Neuron (in vitro differentiated cells): ENCODE measurements at regions not wholly inside any gene's neighbourhood (a gene's known extent, or its start where the extent isn't known, plus 50 kb on each side); places are given as distances from the start of the nearest gene placed in this dataset.

Experiments
- H2AFZ ChIP-seq: one replicate; pipeline ENCODE4 v1.6.1; 2013; ENCODE audit warnings: low read depth, mild to moderate bottlenecking, inconsistent platforms, low read length, moderate library complexity
- H3K27me3 ChIP-seq: one replicate; pipeline ENCODE4 v1.6.1; 2013; ENCODE audit warnings: low read length; ENCODE audit not compliant: insufficient read depth
- H3K36me3 ChIP-seq: one replicate; pipeline ENCODE4 v1.6.1; 2013; ENCODE audit warnings: low read length; ENCODE audit not compliant: insufficient read depth
- H3K4me1 ChIP-seq: one replicate; pipeline ENCODE4 v1.6.1; 2013; ENCODE audit warnings: low read length; ENCODE audit not compliant: insufficient read depth
- H3K4me3 ChIP-seq: 2 replicates; pipeline ENCODE4 v1.5.1; 2013; ENCODE audit warnings: mild to moderate bottlenecking, low read length, moderate library complexity
- H3K9me3 ChIP-seq: one replicate; pipeline ENCODE4 v1.6.1; 2013; ENCODE audit warnings: low read length

DNA sequence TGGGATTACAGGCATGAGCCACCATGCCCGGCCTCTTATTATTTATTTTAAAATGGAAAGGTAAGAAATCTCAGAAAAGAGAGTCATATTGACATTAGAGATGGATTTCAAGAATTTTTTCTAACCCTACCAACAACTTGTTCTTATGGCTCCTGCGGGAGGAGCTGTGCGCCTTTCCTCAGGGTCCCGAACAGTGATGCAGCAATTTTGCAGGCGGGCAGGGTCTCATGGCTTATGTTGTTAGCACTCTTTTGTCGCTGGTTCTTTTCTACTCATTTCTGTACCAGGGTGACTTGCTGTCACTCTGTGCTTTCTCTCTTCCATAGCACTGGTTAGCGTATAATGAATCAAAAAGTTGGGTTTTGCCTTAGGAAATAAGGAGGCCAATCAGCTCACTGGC is 148.8 kb upstream of the DLGAP1 start:
- Histone ChIP-seq H2AFZ (no peak overlapping the region), H3K4me1 (no peaks in the 10 kb centered on the region), H3K9me3 (no peaks in the 10 kb centered on the region), H3K36me3 (no peaks in the 10 kb centered on the region), H3K4me3 (no peak overlapping the region), H3K27me3 (no peaks in the 10 kb centered on the region)

DNA sequence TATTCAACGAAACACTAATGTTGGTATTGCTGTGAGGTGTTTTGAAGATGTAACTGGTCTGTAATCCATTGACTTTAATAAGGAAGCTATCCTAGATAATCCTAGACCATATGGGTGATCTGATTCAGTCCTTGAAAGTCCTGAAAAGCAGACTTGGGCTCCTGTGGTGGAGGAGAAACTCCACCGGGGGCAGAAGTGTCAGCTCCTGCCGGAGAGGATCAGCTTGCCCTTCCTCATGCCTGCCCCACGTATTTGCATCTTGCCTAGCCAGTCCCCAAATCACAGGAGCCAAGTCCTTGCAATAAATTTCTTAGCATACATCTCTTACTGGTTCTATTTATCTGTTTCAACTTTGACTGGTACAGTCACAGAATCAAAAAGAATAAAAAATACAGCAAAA is 144.2 kb upstream of the DLGAP1 start:
- Histone ChIP-seq H3K4me1 (no peaks in the 10 kb centered on the region), H3K27me3 (no peaks in the 10 kb centered on the region), H3K36me3 (no peaks in the 10 kb centered on the region), H3K9me3 (no peaks in the 10 kb centered on the region), H2AFZ (no peak overlapping the region), H3K4me3 (no peak overlapping the region)

DNA sequence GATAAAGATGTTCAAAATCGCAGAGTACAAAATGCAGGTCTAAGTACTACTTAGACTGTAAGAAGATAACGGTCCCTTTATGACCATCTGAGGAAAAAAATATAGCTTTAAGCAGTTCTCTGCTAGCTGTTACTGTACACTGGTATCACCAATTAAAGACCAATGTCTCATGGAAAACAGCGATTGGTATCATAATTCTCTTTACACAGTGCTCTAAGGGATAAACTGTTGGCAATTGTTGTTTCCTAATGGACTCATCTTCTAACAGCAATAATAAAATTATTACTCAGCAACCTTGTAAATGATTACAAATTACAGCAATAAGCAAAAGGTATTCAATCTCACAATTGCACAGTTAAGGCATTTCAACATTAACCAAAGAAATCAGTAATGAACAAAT is 142.2 kb upstream of the DLGAP1 start:
- Histone ChIP-seq H3K27me3 (no peaks in the 10 kb centered on the region), H3K4me3 (no peak overlapping the region), H3K36me3 (no peaks in the 10 kb centered on the region), H3K4me1 (no peaks in the 10 kb centered on the region), H2AFZ (no peak overlapping the region), H3K9me3 (no peaks in the 10 kb centered on the region)

DNA sequence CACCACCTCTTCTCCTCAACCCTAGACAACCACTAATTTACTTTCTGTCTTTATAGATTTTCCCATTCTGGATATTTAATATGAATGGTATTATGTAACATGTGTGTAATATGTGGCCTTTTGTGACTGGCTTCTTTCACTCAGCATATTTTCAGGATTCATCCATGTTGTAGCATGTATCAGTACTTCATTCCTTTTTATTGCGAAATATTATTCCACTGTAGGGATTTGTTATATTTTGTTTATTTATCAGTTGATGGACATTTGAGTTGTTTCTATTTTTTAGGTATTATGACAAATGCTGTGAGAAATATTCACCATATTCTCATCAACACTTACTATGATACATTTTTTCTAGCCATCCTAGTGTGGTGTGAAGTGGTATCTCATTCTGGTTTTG is 138.8 kb upstream of the DLGAP1 start:
- H3K4me3 ChIP-seq, result no peak overlapping the region
- no peaks in the 10 kb centered on the region for H3K36me3 ChIP-seq
- H3K9me3 ChIP-seq, result no peaks in the 10 kb centered on the region
- no peak overlapping the region for H2AFZ ChIP-seq
- H3K4me1 ChIP-seq, result no peaks in the 10 kb centered on the region
- no peaks in the 10 kb centered on the region for H3K27me3 ChIP-seq

DNA sequence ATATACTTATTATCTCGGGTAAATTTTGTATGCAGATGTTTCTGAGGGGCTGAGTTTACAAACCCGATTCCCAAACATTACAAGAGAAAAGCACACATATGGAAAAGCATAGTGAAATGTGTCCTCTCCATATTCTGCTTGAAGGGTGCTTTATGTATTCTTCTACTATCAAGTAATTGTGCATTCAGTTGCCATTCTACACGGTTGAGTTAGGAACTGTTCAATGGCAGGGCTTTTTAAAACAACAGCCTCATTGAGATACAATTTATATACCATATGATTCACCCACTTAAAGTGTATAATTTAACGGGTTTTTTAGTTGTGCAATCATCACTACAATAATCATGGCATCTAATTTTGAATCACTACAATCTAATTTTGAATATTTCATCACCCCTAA is 138.4 kb upstream of the DLGAP1 start:
- Histone ChIP-seq H3K9me3 (no peaks in the 10 kb centered on the region), H2AFZ (no peak overlapping the region), H3K4me3 (no peak overlapping the region), H3K4me1 (no peaks in the 10 kb centered on the region), H3K36me3 (no peaks in the 10 kb centered on the region), H3K27me3 (no peaks in the 10 kb centered on the region)

DNA sequence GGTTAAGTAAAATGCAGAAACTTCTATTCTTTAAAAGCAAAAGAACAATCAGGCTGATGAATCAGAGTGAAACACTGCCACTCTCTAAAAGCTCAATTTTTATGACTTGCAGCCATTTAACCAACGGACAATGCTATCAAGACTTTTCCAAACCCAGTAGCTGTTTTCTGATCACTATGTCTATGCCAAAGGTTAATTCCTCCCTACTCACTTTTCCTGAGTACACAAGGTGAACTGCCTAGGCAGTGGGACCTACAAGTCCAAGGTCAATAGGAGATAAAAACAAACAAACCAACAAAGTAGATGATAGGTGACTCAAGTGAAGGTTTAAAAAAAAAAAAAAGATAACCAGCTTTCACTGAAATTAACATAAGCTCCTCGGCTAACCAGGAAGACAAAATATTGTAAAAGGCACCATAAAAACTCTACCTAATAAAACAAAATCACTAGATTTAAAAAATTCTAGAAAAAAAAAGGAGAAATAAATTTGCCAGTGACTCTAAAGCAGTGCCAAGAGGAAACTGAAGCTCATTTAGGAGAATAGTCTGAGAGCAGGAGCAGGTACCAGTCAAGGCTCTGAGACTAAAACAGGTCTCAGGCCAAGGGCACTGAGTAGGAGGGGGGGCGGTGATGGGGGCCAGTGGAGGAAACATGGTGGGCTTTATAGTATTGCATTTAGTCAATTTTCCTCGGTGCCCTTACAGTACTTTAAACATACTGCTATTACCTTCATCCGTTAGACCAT is 134.1 kb upstream of the DLGAP1 start:
- no peaks in the 10 kb centered on the region for H3K9me3 ChIP-seq

DNA sequence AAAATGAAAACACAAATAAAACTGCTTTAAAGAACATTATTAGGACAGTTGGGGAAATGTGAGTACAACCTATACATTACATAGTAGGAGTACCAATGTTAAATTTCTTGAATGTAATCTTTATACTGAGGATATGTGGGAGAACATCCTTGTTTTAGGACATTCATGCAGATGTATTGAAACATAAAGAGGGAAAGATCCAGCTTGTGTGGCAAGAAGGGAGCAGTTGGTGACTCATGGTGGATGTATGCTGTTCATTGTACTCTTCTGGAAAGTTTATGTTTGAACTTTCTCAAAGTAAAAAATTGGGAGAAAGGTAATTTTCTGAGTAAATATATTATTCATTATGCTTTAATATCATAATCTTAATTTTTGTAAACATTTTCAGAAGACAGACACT is 132.1 kb upstream of the DLGAP1 start:
- Histone ChIP-seq H3K4me3 (no peak overlapping the region), H2AFZ (no peak overlapping the region), H3K36me3 (no peaks in the 10 kb centered on the region), H3K27me3 (no peaks in the 10 kb centered on the region), H3K9me3 (no peaks in the 10 kb centered on the region), H3K4me1 (peaks cover under 1% of the 10 kb centered on the region)

More for the DNA sequence above, 134.1 kb upstream of the DLGAP1 start:
- no peak overlapping the region for H3K4me3 ChIP-seq
- H2AFZ ChIP-seq, result no peak overlapping the region
- no peaks in the 10 kb centered on the region for H3K4me1 ChIP-seq
- H3K27me3 ChIP-seq, result no peaks in the 10 kb centered on the region
- H3K36me3 ChIP-seq, result no peaks in the 10 kb centered on the region

DNA sequence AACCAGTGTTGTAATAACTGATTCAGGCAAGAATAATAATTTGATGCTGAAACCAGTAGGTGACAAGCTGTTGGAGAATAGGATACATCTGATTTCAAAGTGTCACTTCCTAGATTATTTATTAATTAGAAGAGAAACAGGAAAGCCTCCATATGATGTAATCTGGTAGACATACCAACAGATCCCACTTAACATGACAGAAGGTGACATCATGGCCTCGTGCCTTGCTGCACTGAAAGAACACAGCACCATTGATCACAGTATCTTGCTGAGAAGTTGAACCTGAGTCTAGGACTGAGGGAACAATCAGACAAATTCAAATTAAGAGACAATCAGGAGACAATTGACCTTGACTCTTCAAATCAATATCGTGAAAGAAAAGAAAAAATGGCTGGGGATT is 131.6 kb upstream of the DLGAP1 start:
- no peak overlapping the region for H3K4me3 ChIP-seq
- H3K4me1 ChIP-seq, result peaks cover 4% of the 10 kb centered on the region
- no peaks in the 10 kb centered on the region for H3K27me3 ChIP-seq
- H2AFZ ChIP-seq, result no peak overlapping the region
- H3K9me3 ChIP-seq, result no peaks in the 10 kb centered on the region
- no peaks in the 10 kb centered on the region for H3K36me3 ChIP-seq

DNA sequence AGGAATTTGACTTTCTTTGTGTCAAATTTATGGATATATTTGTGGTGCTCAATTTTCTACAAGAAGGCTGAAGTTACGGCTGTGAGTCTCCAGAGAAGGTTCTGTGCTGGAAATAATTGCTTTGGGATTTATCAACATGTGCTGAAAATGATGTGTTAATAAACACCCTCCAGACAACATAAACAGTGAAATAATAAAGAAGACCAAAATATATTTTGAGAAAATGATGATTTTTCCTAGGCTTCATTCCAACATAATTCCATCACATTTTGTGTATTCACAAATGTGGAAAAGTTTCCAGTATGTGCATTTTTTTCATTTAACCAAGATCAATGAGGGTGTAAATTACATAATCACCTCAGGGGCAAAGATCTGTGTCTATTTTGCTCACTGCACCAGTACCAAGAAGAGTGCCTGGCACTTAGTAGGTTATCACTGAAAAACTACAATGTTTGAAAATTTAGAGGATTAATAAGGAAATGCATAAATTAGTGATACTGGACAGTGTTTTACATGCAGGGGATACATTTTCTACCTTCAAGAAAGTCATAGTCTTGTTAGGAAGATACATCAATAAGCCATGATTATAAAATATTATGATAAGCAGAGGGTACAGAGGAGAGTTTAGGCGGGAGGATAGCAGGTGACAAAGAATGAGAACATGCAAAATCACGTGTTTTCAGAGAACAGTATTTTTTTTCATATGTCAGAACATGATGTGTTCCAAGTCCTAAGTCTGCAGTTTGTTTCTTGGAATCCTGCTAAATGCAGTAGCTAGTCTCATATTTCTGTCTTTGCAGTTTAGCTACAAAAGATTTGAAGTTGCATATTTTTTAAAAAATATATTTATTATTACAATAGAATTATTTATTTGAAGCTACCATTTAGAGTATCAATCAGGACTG is 127.6 kb upstream of the DLGAP1 start:
- no peaks in the 10 kb centered on the region for H3K27me3 ChIP-seq
- H2AFZ ChIP-seq, result no peak overlapping the region
- peaks cover 4% of the 10 kb centered on the region for H3K4me1 ChIP-seq
- H3K9me3 ChIP-seq, result no peaks in the 10 kb centered on the region
- no peaks in the 10 kb centered on the region for H3K36me3 ChIP-seq
- H3K4me3 ChIP-seq, result no peak overlapping the region

DNA sequence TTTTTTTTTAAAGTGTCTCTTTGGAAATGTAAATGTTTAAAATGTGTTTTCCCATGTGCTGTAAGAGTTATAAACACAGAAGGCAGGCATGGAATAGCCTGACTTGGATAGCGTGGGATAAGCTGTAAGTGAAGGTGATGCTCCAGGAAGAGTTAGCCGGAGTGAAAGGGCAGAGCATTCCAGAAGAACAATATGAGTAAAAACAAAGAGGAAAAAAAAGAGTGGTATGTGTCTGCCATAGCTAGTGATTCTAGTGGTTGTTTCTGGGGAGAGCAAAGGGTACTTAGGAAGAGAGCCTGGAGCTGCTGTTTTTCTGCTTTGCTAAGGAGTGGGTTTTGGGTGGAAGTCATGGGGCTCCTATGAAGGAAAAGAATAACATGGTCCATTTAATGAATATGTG is 126.9 kb upstream of the DLGAP1 start:
- Histone ChIP-seq H3K27me3 (no peaks in the 10 kb centered on the region), H3K9me3 (no peaks in the 10 kb centered on the region), H2AFZ (no peak overlapping the region), H3K4me3 (no peak overlapping the region), H3K36me3 (no peaks in the 10 kb centered on the region), H3K4me1 (peaks cover 4% of the 10 kb centered on the region)

DNA sequence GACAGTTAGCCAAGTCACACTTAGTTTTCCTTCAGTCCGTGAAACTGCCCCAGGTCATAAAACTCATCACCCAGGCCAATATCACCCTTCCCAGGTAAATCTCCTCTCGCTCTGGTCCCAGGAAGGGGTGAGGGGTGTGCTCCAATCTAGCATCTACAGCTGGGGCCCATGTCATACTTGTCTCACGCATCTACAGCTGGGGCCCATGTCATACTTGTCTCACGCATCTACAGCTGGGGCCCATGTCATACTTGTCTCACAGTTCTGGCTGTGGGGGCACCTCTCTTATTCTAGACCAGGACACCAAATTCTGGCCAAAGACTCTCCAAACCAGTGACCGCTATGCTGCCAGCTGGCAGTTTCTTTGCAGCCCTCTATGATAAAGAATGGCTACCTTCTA is 123.3 kb upstream of the DLGAP1 start:
- Histone ChIP-seq H3K4me1 (peaks cover 4% of the 10 kb centered on the region), H3K9me3 (peaks cover 4% of the 10 kb centered on the region), H3K27me3 (no peaks in the 10 kb centered on the region), H3K4me3 (no peak overlapping the region), H3K36me3 (no peaks in the 10 kb centered on the region), H2AFZ (no peak overlapping the region)

DNA sequence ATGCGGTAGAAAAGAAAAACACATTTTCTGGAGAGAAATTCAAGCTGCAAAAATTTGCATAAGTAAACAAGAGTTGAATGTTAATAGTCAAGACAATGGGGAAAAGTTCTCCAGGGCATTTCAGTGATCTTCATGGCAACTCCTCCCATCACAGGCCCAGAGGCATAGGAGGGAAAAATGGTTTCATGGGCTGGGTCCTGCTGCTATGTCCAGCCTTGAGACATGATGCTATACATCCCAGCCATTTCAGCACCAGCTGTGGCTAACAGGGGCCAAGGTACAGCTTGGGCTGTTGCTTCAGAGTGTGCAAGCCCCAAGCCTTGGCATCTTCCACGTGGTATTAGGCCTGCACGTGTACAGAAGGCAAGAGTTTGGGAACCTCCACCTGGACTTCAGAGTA is 118.6 kb upstream of the DLGAP1 start:
- H3K4me1 ChIP-seq, result no peaks in the 10 kb centered on the region
- H3K27me3 ChIP-seq, result no peaks in the 10 kb centered on the region
- no peak overlapping the region for H3K4me3 ChIP-seq
- H3K36me3 ChIP-seq, result no peaks in the 10 kb centered on the region
- H3K9me3 ChIP-seq, result peaks cover 4% of the 10 kb centered on the region
- no peak overlapping the region for H2AFZ ChIP-seq

DNA sequence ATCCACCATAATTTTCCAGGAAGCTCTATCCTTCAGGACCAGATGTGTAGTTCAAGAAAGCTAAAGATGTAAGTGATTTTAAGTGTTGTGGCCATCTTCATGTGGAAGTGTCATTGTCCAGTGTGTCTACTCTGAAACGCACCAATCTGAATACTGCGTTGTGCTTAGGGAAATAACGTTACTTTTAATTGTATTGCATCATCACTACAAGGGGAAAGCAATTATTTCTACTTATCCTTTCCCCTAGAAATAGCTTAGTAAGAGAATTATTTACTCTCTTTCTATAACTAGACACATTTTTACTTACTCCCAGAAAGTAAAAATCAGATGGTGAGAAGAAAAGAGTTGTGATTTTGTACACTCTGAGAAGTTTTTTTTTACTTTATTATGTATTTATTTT is 102.4 kb upstream of the DLGAP1 start:
- no peak overlapping the region for H2AFZ ChIP-seq
- H3K4me3 ChIP-seq, result no peak overlapping the region
- no peaks in the 10 kb centered on the region for H3K9me3 ChIP-seq
- H3K36me3 ChIP-seq, result no peaks in the 10 kb centered on the region
- H3K27me3 ChIP-seq, result no peaks in the 10 kb centered on the region
- H3K4me1 ChIP-seq, result no peaks in the 10 kb centered on the region
